ENCODE measurements at regions not wholly inside any gene's neighbourhood (a gene's known extent, or its start where the extent isn't known, plus 50 kb on each side); places are given as distances from the start of the nearest gene placed in this dataset.

GRCh38 chr18:75154259-75154658 is 54.7 kb downstream of the PTGR3 start:
- DNase-seq (ENCODE audit: low read depth) = no peak
- TF ChIP-seq CTCF (IDR thresholded peaks at IDR 0.05; ENCODE audit: low read length, missing control alignments) = no peak
- H3K4me3 ChIP-seq (replicated peaks; ENCODE audit: low read depth, low read length) = no peak overlapping the region

GRCh38 chr18:75143851-75144250 is 65.1 kb downstream of the PTGR3 start:
- H3K4me3 ChIP-seq (replicated peaks; ENCODE audit: low read depth, low read length) = no peak overlapping the region
- no peak for TF ChIP-seq CTCF (IDR thresholded peaks at IDR 0.05; ENCODE audit: low read length, missing control alignments)
- DNase-seq (ENCODE audit: low read depth) = no peak

GRCh38 chr18:75142677-75143076 is 66.3 kb downstream of the PTGR3 start:
- no peak for TF ChIP-seq CTCF (IDR thresholded peaks at IDR 0.05; ENCODE audit: low read length, missing control alignments)
- DNase-seq (ENCODE audit: low read depth) = no peak
- no peak overlapping the region for H3K4me3 ChIP-seq (replicated peaks; ENCODE audit: low read depth, low read length)

GRCh38 chr18:75141734-75142133 is 67.2 kb downstream of the PTGR3 start:
- no peak for DNase-seq (ENCODE audit: low read depth)
- H3K4me3 ChIP-seq (replicated peaks; ENCODE audit: low read depth, low read length) = no peak overlapping the region
- TF ChIP-seq CTCF (IDR thresholded peaks at IDR 0.05; ENCODE audit: low read length, missing control alignments) = no peak

- DNase-seq (ENCODE audit: low read depth) = no peak
- no peak overlapping the region for H3K4me3 ChIP-seq (replicated peaks; ENCODE audit: low read depth, low read length)
- TF ChIP-seq CTCF (IDR thresholded peaks at IDR 0.05; ENCODE audit: low read length, missing control alignments) = no peak
These were observed 67.8 kb downstream of the PTGR3 start for GRCh38 chr18:75141166-75141565.

- no peak for DNase-seq (ENCODE audit: low read depth)
- TF ChIP-seq CTCF (IDR thresholded peaks at IDR 0.05; ENCODE audit: low read length, missing control alignments) = no peak
- H3K4me3 ChIP-seq (replicated peaks; ENCODE audit: low read depth, low read length) = no peak overlapping the region
These were observed 68.6 kb downstream of the PTGR3 start for GRCh38 chr18:75140296-75140695.

- no peak for TF ChIP-seq CTCF (IDR thresholded peaks at IDR 0.05; ENCODE audit: low read length, missing control alignments)
- no peak for DNase-seq (ENCODE audit: low read depth)
These were observed 69.6 kb downstream of the PTGR3 start for GRCh38 chr18:75139226-75139911.

More at GRCh38 chr18:75139226-75139911, 69.6 kb downstream of the PTGR3 start:
- no peak overlapping the region for H3K4me3 ChIP-seq (replicated peaks; ENCODE audit: low read depth, low read length)

Measured in fibroblast of pulmonary artery (primary cell).